ENCODE measurements at regions not wholly inside any gene's neighbourhood (a gene's known extent, or its start where the extent isn't known, plus 50 kb on each side); places are given as distances from the start of the nearest gene placed in this dataset.

DNA sequence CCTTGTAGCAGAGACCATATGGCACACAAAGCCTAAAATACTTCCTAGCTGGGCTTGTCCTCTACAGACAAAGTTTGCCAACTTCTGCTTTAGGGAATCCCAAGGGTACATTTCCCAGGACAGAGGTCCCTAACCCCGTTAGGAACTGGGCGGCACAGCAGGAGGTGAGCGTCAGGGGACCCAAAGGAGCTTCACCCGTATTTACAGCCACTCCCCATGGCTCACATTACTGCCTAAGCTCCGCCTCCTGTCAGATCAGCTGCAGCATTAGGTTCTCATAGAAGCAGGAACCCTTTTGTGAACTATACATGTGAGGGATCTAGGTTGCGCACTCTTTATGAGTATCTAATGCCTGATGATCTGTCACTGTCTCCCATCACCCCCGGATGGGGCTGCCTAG is 88.5 kb upstream of the TRPM3 start:
- no peak overlapping the region for H3K4me3 ChIP-seq
- DNase-seq (ENCODE audit: low read depth in 1 of 2, low spot score in 1 of 2), result no peak
- no peaks in the 10 kb centered on the region for H3K4me1 ChIP-seq
- ChIA-PET CTCF (no interaction called here), POLR2A (no interaction called here)
- H3K9me3 ChIP-seq, result peaks cover 8% of the 10 kb centered on the region; the same call in 2 of the 3 replicates
- ATAC-seq, result no peak
- no peak overlapping the region for H3K4me2 ChIP-seq
- no peak overlapping the region for H3K27ac ChIP-seq
- TF ChIP-seq HEYL (CRISPR knock-in tag; IDR thresholded peaks at IDR 0.05) (no peak), CHD4 (IDR thresholded peaks at IDR 0.05; ENCODE audit: borderline replicate concordance) (no peak), EHF (CRISPR knock-in tag; IDR thresholded peaks at IDR 0.05) (no peak), EHMT2 (IDR thresholded peaks at IDR 0.05; ENCODE audit: low read depth) (no peak), RAD21 (conservative IDR thresholded peaks at IDR 0.05 in 1 of 2, IDR thresholded peaks at IDR 0.05 in 1 of 2) (no peak), RFX5 (IDR thresholded peaks at IDR 0.05) (no peak), MAFK (IDR thresholded peaks at IDR 0.05; ENCODE audit: partially characterized antibody) (no peak), FOXS1 (CRISPR knock-in tag; IDR thresholded peaks at IDR 0.05) (no peak), HOXA7 (CRISPR knock-in tag; IDR thresholded peaks at IDR 0.05) (no peak), GATA3 (IDR thresholded peaks at IDR 0.05; ENCODE audit: borderline replicate concordance) (no peak)
- TF ChIP-seq, protein P1, sequence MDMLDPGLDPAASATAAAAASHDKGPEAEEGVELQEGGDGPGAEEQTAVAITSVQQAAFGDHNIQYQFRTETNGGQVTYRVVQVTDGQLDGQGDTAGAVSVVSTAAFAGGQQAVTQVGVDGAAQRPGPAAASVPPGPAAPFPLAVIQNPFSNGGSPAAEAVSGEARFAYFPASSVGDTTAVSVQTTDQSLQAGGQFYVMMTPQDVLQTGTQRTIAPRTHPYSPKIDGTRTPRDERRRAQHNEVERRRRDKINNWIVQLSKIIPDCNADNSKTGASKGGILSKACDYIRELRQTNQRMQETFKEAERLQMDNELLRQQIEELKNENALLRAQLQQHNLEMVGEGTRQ (IDR thresholded peaks at IDR 0.05), result no peak
- TF ChIP-seq, protein P2, sequence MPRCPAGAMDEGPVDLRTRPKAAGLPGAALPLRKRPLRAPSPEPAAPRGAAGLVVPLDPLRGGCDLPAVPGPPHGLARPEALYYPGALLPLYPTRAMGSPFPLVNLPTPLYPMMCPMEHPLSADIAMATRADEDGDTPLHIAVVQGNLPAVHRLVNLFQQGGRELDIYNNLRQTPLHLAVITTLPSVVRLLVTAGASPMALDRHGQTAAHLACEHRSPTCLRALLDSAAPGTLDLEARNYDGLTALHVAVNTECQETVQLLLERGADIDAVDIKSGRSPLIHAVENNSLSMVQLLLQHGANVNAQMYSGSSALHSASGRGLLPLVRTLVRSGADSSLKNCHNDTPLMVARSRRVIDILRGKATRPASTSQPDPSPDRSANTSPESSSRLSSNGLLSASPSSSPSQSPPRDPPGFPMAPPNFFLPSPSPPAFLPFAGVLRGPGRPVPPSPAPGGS (IDR thresholded peaks at IDR 0.05), result no peak
- 18% methylated on average over 7 of the region's 7 CpGs for WGBS (ENCODE audit: missing lambda C conversion rate)
- FAIRE-seq, result no peak

DNA sequence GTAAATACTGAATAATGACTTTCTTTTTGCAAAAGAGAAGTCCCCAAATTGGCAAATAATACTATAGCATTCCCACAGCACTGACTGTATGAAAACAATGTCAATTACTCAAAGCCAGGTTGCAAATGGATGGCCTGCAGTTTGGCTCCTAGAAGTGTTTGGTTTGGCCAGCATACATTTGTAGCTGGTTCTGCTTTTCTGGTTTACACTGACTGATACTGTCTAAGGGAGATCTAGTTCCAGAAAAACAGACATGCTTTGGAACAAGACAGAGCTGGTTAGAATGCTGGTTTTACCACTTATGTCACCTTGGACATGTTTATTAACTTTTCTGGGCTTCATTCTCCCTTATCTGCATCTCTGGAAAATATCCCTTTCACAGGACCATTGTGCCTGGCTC is 81.5 kb upstream of the TRPM3 start:
- CTCF ChIA-PET, result interaction anchor here (0.6 kb wide), 1 partner anchor 22 kb away, joined by 4 read pairs; no protein-coding TSS in a partner anchor
- TF ChIP-seq HDAC2 (IDR thresholded peaks at IDR 0.05) (no peak), FOSB (CRISPR knock-in tag; IDR thresholded peaks at IDR 0.05) (no peak), JUN (IDR thresholded peaks at IDR 0.05) (no peak), FOSL2 (IDR thresholded peaks at IDR 0.05) (no peak), FOSL2 (CRISPR knock-in tag; IDR thresholded peaks at IDR 0.05) (no peak), POLR2A (IDR thresholded peaks at IDR 0.05; ENCODE audit: low read length) (no peak), NR3C1 (IDR thresholded peaks at IDR 0.05) (no peak), TP53 (CRISPR knock-in tag; IDR thresholded peaks at IDR 0.05) (no peak), RCOR1 (IDR thresholded peaks at IDR 0.05; ENCODE audit: low read depth, low read length) (no peak), CBX8 (IDR thresholded peaks at IDR 0.05) (no peak), MAFK (IDR thresholded peaks at IDR 0.05; ENCODE audit: partially characterized antibody) (no peak)
- TF ChIP-seq, protein P1 (IDR thresholded peaks at IDR 0.05), result no peak
- TF ChIP-seq, protein P3, sequence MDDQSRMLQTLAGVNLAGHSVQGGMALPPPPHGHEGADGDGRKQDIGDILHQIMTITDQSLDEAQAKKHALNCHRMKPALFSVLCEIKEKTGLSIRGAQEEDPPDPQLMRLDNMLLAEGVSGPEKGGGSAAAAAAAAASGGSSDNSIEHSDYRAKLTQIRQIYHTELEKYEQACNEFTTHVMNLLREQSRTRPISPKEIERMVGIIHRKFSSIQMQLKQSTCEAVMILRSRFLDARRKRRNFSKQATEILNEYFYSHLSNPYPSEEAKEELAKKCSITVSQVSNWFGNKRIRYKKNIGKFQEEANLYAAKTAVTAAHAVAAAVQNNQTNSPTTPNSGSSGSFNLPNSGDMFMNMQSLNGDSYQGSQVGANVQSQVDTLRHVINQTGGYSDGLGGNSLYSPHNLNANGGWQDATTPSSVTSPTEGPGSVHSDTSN (IDR thresholded peaks at IDR 0.05), result no peak
- H3K4me2 ChIP-seq, result no peak overlapping the region
- H3K9me3 ChIP-seq, result no peaks in the 10 kb centered on the region
- H3K27ac ChIP-seq, result no peak overlapping the region
- no peak overlapping the region for H3K4me3 ChIP-seq
- no peak for FAIRE-seq
- H3K4me1 ChIP-seq, result no peaks in the 10 kb centered on the region
- POLR2A ChIA-PET, result no interaction called here
- DNase-seq (ENCODE audit: low read depth in 1 of 2, low spot score in 1 of 2), result no peak
- no peak for ATAC-seq

DNA sequence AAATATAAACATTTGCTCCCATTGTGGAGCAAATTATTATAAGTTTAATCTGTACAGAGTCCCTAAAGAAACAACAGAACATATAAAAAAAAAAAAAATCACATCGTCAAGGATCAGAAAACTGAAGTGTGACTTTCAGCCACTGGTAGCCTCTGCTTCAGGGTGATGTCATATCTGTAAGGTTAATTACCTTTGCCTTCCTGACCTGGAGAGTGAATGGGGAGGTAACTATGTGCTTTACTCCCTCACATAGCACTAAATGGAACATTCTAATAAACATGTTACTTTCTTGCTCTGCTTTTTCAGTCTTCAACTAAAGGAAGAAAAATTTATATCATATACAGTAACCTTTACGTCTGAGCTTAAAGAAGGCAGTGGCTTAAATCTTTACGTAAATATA is 70.3 kb upstream of the TRPM3 start:
- no peaks in the 10 kb centered on the region for H3K9me3 ChIP-seq
- WGBS (ENCODE audit: missing lambda C conversion rate), result 53% methylated on average over 3 of the region's 3 CpGs
- H3K4me2 ChIP-seq, result no peak overlapping the region
- TF ChIP-seq FOXS1 (CRISPR knock-in tag; IDR thresholded peaks at IDR 0.05) (no peak), NFE2L2 (conservative IDR thresholded peaks at IDR 0.05; ENCODE audit: low read length) (no peak), KDM1A (IDR thresholded peaks at IDR 0.05; ENCODE audit: low read depth) (no peak), HOXB5 (CRISPR knock-in tag; IDR thresholded peaks at IDR 0.05) (no peak), TFCP2L1 (CRISPR knock-in tag; IDR thresholded peaks at IDR 0.05) (no peak), NR3C1 (IDR thresholded peaks at IDR 0.05) (no peak), HDAC2 (IDR thresholded peaks at IDR 0.05) (no peak), TP53 (CRISPR knock-in tag; IDR thresholded peaks at IDR 0.05) (no peak), EP300 (IDR thresholded peaks at IDR 0.05) (no peak), ZSCAN20 (CRISPR knock-in tag; IDR thresholded peaks at IDR 0.05) (no peak), POLR2A (IDR thresholded peaks at IDR 0.05; ENCODE audit: low read length) (no peak), SMC3 (IDR thresholded peaks at IDR 0.05) (no peak), EHF (CRISPR knock-in tag; IDR thresholded peaks at IDR 0.05) (no peak), HEYL (CRISPR knock-in tag; IDR thresholded peaks at IDR 0.05) (no peak)
- TF ChIP-seq, protein P4, sequence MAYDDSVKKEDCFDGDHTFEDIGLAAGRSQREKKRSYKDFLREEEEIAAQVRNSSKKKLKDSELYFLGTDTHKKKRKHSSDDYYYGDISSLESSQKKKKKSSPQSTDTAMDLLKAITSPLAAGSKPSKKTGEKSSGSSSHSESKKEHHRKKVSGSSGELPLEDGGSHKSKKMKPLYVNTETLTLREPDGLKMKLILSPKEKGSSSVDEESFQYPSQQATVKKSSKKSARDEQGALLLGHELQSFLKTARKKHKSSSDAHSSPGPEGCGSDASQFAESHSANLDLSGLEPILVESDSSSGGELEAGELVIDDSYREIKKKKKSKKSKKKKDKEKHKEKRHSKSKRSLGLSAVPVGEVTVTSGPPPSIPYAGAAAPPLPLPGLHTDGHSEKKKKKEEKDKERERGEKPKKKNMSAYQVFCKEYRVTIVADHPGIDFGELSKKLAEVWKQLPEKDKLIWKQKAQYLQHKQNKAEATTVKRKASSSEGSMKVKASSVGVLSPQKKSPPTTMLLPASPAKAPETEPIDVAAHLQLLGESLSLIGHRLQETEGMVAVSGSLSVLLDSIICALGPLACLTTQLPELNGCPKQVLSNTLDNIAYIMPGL (CRISPR knock-in tag; IDR thresholded peaks at IDR 0.05; ENCODE audit: borderline replicate concordance), result no peak
- TF ChIP-seq, protein P5, sequence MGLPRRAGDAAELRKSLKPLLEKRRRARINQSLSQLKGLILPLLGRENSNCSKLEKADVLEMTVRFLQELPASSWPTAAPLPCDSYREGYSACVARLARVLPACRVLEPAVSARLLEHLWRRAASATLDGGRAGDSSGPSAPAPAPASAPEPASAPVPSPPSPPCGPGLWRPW (IDR thresholded peaks at IDR 0.05), result no peak
- no peak overlapping the region for H3K27ac ChIP-seq
- ATAC-seq, result no peak
- no peak overlapping the region for H3K4me3 ChIP-seq
- FAIRE-seq, result no peak
- POLR2A ChIA-PET, result no interaction called here
- H3K4me1 ChIP-seq, result no peaks in the 10 kb centered on the region
- no peak for DNase-seq (ENCODE audit: low read depth in 1 of 2, low spot score in 1 of 2)
- CTCF ChIA-PET, result no interaction called here

Measured in A549 (cell line).